ENCODE measurements at regions not wholly inside any gene's neighbourhood (a gene's known extent, or its start where the extent isn't known, plus 50 kb on each side); places are given as distances from the start of the nearest gene placed in this dataset.

GRCh38 chr11:122344215-122344614, 228.2 kb upstream of the BLID start:
- DNase-seq, result no peak

- no peak for DNase-seq
Observed at GRCh38 chr11:122343210-122343609, 227.2 kb upstream of the BLID start.

GRCh38 chr11:122342089-122342744, 226.2 kb upstream of the BLID start:
- no peak for DNase-seq

GRCh38 chr11:122341477-122341876, 225.5 kb upstream of the BLID start:
- no peak for DNase-seq

- no peak for DNase-seq
Observed at GRCh38 chr11:122340607-122341290, 224.7 kb upstream of the BLID start.

- no peak for DNase-seq
Observed at GRCh38 chr11:122339436-122340060, 223.5 kb upstream of the BLID start.

GRCh38 chr11:122337704-122338103, 221.7 kb upstream of the BLID start:
- no peak for DNase-seq

GRCh38 chr11:122337241-122337640, 221.2 kb upstream of the BLID start:
- DNase-seq, result no peak

GRCh38 chr11:122336706-122337105, 220.7 kb upstream of the BLID start:
- DNase-seq, result no peak

GRCh38 chr11:122334546-122335339, 218.7 kb upstream of the BLID start:
- no peak for DNase-seq

- no peak for DNase-seq
Observed at GRCh38 chr11:122333467-122333866, 217.5 kb upstream of the BLID start.

GRCh38 chr11:122331079-122331478, 215.1 kb upstream of the BLID start:
- DNase-seq, result no peak

GRCh38 chr11:122330279-122330965, 214.4 kb upstream of the BLID start:
- DNase-seq, result no peak

GRCh38 chr11:122327528-122327927, 211.5 kb upstream of the BLID start:
- no peak for DNase-seq

GRCh38 chr11:122323754-122324421, 207.9 kb upstream of the BLID start:
- no peak for DNase-seq

GRCh38 chr11:122322329-122322728, 206.3 kb upstream of the BLID start:
- DNase-seq, result no peak

GRCh38 chr11:122320671-122321070, 204.7 kb upstream of the BLID start:
- no peak for DNase-seq

GRCh38 chr11:122319691-122320620, 203.9 kb upstream of the BLID start:
- DNase-seq, result no peak

GRCh38 chr11:122319085-122319484, 203.1 kb upstream of the BLID start:
- no peak for DNase-seq

GRCh38 chr11:122317305-122317704, 201.3 kb upstream of the BLID start:
- DNase-seq, result no peak

- DNase-seq, result no peak
Observed at GRCh38 chr11:122313581-122313980, 197.6 kb upstream of the BLID start.

Measured in NCI-H1048 (cell line).